Adrenal gland (tissue), 5 donors: ENCODE measurements at regions not wholly inside any gene's neighbourhood (a gene's known extent, or its start where the extent isn't known, plus 50 kb on each side); places are given as distances from the start of the nearest gene placed in this dataset.

Experiments
- CTCF ChIP-seq, 6 experiments: fragments of 450-650 bp in 4 of 6; fragments of 200-600 bp in 2 of 6; sonication (generic) in 1 of 6; IDR thresholded peaks; 1 replicate in 5 of 6; 2 replicates in 1 of 6; pipeline versions ENCODE4 v1.5.1 to v1.8.0; 2016 to 2021; ENCODE audit warnings: antibody characterized with exemption in 6 of 6, mild to moderate bottlenecking in 2 of 6, moderate library complexity in 1 of 6
- POLR2A ChIP-seq, 2 donors: fragments of 450-650 bp; IDR thresholded peaks; one replicate each; pipeline ENCODE4 v1.6.1; 2017; ENCODE audit warnings: antibody characterized with exemption in 2 of 2, mild to moderate bottlenecking in 2 of 2, moderate library complexity in 1 of 2
- donor health status: DM: no; HTN: no; CAD: no.

GRCh38 chr15:62524848-62525247 lies 359.8 kb upstream of the C2CD4B start:
- TF ChIP-seq CTCF (IDR thresholded peaks at IDR 0.05) (no peak), POLR2A (IDR thresholded peaks at IDR 0.05) (no peak)
